Karpas-422 (cell line): ENCODE measurements at regions not wholly inside any gene's neighbourhood (a gene's known extent, or its start where the extent isn't known, plus 50 kb on each side); places are given as distances from the start of the nearest gene placed in this dataset.

Experiments
- DNase-seq: peaks from one replicate; pipeline ENCODE4 v3.0.0-alpha.2; 2015
- H2AFZ ChIP-seq: fragments of 200-600 bp; sonication (generic); 2 replicates; pipeline ENCODE4 v1.6.1; 2014; ENCODE audit warnings: antibody characterized with exemption, low read length, mixed read lengths
- H3K27ac ChIP-seq: fragments of 200-600 bp; sonication (generic); 2 replicates; pipeline ENCODE4 v1.5.1; 2014; ENCODE audit warnings: mild to moderate bottlenecking, low read length, moderate library complexity
- H3K27me3 ChIP-seq: fragments of 200-600 bp; sonication (generic); 2 replicates; pipeline ENCODE4 v1.6.1; 2014; ENCODE audit warnings: low read length, mixed read lengths
- H3K36me3 ChIP-seq: fragments of 200-600 bp; sonication (generic); 2 replicates; pipeline ENCODE4 v1.6.1; 2014; ENCODE audit warnings: low read length, mixed read lengths; ENCODE audit not compliant: insufficient read depth
- H3K4me1 ChIP-seq: fragments of 200-600 bp; sonication (generic); 2 replicates; pipeline ENCODE4 v1.6.1; 2014; ENCODE audit warnings: mild to moderate bottlenecking, low read length, mixed read lengths
- H3K4me2 ChIP-seq: fragments of 200-600 bp; sonication (generic); 2 replicates; pipeline ENCODE4 v1.6.1; 2014; ENCODE audit warnings: low read length, low read depth, mild to moderate bottlenecking; ENCODE audit not compliant: poor library complexity, severe bottlenecking
- H3K4me3 ChIP-seq: fragments of 200-600 bp; sonication (generic); 2 replicates; pipeline ENCODE4 v1.5.1; 2014; ENCODE audit warnings: mild to moderate bottlenecking, antibody characterized with exemption, low read length, mixed read lengths
- H3K79me2 ChIP-seq: fragments of 200-600 bp; sonication (generic); 2 replicates; pipeline ENCODE4 v1.6.1; 2014; ENCODE audit warnings: mild to moderate bottlenecking, low read length, mixed read lengths
- H3K9ac ChIP-seq: fragments of 200-600 bp; sonication (generic); 2 replicates; pipeline ENCODE4 v1.6.0; 2014; ENCODE audit warnings: low read length
- H3K9me2 ChIP-seq: fragments of 200-600 bp; sonication (generic), shearing (Covaris generic); replicated peaks from 2 replicates; pipeline ENCODE4 v1.6.0; 2014; ENCODE audit warnings: mild to moderate bottlenecking, low read length, moderate library complexity; ENCODE audit not compliant: insufficient read depth
- H3K9me3 ChIP-seq: fragments of 300-700, 200-600 bp; sonication (generic); 2 replicates; pipeline ENCODE4 v1.6.1; 2014; ENCODE audit warnings: low read length, mixed read lengths
- H4K20me1 ChIP-seq: fragments of 200-600 bp; sonication (generic); 2 replicates; pipeline ENCODE4 v1.6.1; 2014; ENCODE audit warnings: mild to moderate bottlenecking, antibody characterized with exemption, low read length, low read depth; ENCODE audit not compliant: insufficient read depth

DNA sequence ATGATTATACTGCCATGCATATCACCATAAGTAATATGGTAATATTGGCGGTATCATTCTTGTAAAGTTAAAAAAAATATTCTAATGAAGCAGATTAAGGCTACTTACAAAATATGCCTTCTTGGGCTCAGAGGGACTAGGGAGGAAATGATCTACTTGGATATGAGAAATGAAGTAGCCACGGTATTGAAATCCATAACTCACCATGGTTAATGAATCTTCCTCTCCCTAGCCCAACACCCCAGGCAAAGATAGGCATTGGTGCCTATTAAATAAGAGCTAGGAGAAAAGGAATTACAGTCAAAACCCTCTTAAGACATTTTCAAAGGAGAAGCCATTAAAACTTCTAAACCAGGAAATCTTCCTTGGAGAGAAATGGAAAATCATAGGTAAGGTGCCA, 280.5 kb downstream of the TFAP2B start:
- Histone ChIP-seq H3K27me3 (no peaks in the 10 kb centered on the region), H3K4me3 (no peak overlapping the region), H3K9ac (no peak overlapping the region), H3K4me2 (no peak overlapping the region), H2AFZ (no peak overlapping the region), H3K79me2 (no peaks in the 10 kb centered on the region), H3K4me1 (no peaks in the 10 kb centered on the region), H3K36me3 (no peaks in the 10 kb centered on the region), H3K9me3 (peaks cover 13% of the 10 kb centered on the region; the same call in 1 of the 2 replicates), H4K20me1 (no peaks in the 10 kb centered on the region), H3K9me2 (no peaks in the 10 kb centered on the region), H3K27ac (no peak overlapping the region)
- DNase-seq: no peak

DNA sequence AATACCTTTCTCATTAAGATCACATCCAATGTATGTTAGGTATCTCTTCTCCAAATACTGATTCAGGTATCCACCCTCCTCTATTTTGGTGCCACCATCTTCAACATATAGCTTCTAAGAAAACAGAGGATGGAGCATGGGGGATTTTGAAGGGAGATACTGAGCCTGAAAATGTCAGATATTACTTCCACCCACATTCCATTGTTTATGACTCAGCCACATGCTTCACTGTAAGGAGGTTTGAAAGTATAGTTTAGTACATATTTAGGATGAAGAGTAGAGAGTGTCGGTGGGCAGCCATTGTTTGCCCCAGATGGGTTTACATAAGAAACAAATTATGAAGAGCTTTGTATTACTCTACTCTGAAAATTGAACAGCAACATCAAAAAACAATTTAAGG, 286.7 kb downstream of the TFAP2B start:
- peaks cover 9% of the 10 kb centered on the region for H3K9me3 ChIP-seq
- no peaks in the 10 kb centered on the region for H3K79me2 ChIP-seq
- H2AFZ ChIP-seq: no peak overlapping the region
- no peak overlapping the region for H3K9ac ChIP-seq
- no peaks in the 10 kb centered on the region for H3K4me1 ChIP-seq
- no peak for DNase-seq
- H4K20me1 ChIP-seq: no peaks in the 10 kb centered on the region
- no peak overlapping the region for H3K4me3 ChIP-seq
- no peak overlapping the region for H3K4me2 ChIP-seq
- no peaks in the 10 kb centered on the region for H3K27me3 ChIP-seq
- no peaks in the 10 kb centered on the region; the same call in 1 of the 2 replicates for H3K36me3 ChIP-seq
- H3K27ac ChIP-seq: no peak overlapping the region
- H3K9me2 ChIP-seq: no peaks in the 10 kb centered on the region

DNA sequence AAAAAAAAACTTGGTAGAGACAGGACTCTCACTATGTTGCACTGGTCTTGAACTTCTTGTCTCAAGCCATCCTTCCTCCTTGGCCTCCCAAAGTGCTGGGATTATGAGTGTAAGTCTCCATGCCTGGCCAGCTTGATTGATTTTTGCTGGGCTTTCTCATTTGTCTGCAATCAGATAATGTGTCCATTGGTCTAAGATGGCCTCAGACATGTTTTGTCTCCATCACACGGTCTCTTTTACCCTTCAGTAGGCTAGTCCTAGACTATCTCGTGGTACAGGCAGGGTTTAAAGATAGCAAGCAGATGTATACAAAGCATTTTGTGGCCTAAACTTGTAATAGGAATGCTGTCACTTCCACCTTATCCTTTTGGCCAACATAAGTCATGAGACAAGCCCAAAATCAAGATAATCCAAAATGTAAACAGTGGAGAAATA, 289.1 kb downstream of the TFAP2B start:
- H3K9me2 ChIP-seq: no peaks in the 10 kb centered on the region

DNA sequence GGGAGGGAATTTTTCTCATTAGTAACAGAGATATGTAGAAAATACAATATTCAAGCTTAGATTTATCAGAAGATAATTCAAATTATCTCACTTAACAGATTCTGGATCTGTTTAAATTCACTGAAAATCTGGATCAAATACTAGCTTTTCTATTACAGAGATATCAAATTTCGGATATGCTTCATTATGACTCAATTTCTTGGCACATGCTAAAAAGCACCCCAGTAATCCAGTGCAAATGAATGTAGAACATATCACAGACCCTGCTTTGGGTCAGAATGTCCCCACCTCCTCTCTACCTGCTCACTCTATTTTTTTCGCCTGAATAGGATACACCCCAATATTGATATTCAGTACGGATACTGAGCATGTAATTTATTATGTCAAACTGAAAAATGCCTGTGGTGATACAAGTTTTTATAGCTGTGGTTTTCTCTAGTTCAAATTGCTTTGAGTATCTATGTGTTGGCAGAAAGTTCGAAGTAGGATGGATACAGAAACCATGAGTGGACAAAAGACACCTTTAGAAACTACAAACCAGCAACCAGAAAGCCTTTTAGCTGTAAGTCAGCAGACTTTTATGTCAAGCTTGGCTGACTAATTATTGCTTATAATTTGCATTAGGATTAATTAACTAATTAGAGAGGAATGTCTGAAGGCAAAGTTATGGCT, 290.0 kb downstream of the TFAP2B start:
- peaks cover 3% of the 10 kb centered on the region for H3K9me3 ChIP-seq
- H3K4me2 ChIP-seq: no peak overlapping the region
- no peak for DNase-seq
- no peak overlapping the region for H3K4me3 ChIP-seq
- no peaks in the 10 kb centered on the region for H3K79me2 ChIP-seq
- no peaks in the 10 kb centered on the region for H3K4me1 ChIP-seq
- H3K9me2 ChIP-seq: no peaks in the 10 kb centered on the region
- H3K27me3 ChIP-seq: no peaks in the 10 kb centered on the region
- no peaks in the 10 kb centered on the region; the same call in 1 of the 2 replicates for H3K36me3 ChIP-seq
- no peak overlapping the region for H2AFZ ChIP-seq
- no peak overlapping the region for H3K27ac ChIP-seq
- H4K20me1 ChIP-seq: no peaks in the 10 kb centered on the region
- no peak overlapping the region for H3K9ac ChIP-seq

More for the DNA sequence above, 289.1 kb downstream of the TFAP2B start:
- Histone ChIP-seq H3K79me2 (no peaks in the 10 kb centered on the region), H3K4me3 (no peak overlapping the region), H4K20me1 (no peaks in the 10 kb centered on the region), H3K9ac (no peak overlapping the region), H2AFZ (no peak overlapping the region), H3K36me3 (no peaks in the 10 kb centered on the region; the same call in 1 of the 2 replicates), H3K9me3 (peaks cover 3% of the 10 kb centered on the region), H3K27ac (no peak overlapping the region), H3K4me1 (no peaks in the 10 kb centered on the region), H3K4me2 (no peak overlapping the region), H3K27me3 (no peaks in the 10 kb centered on the region)
- DNase-seq: no peak

DNA sequence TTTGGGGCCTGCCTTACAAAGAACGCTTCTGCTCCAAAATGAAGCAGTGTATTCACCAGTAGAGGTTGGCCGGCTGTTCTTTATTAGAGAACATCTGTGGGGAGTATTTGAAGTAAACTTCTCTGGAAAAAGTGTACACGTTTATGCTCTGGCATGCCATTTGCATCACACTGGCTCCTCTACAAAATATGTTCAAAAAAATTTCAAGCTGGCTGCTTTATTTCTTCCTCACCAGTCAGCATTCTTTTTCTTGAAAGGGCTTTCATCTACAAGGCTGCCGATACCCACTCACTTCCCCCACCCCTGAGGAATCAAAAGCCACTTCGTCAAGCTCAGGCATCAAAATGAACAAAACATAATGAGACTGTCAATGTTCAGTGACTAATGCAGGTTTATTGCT, 294.1 kb downstream of the TFAP2B start:
- Histone ChIP-seq H3K9me2 (no peaks in the 10 kb centered on the region), H3K36me3 (no peaks in the 10 kb centered on the region), H3K27me3 (no peaks in the 10 kb centered on the region), H3K9ac (no peak overlapping the region), H3K4me2 (no peak overlapping the region), H2AFZ (no peak overlapping the region), H4K20me1 (no peaks in the 10 kb centered on the region), H3K79me2 (no peaks in the 10 kb centered on the region), H3K27ac (no peak overlapping the region), H3K4me1 (no peaks in the 10 kb centered on the region), H3K4me3 (no peak overlapping the region), H3K9me3 (no peaks in the 10 kb centered on the region; the same call in 1 of the 2 replicates)
- DNase-seq: no peak

DNA sequence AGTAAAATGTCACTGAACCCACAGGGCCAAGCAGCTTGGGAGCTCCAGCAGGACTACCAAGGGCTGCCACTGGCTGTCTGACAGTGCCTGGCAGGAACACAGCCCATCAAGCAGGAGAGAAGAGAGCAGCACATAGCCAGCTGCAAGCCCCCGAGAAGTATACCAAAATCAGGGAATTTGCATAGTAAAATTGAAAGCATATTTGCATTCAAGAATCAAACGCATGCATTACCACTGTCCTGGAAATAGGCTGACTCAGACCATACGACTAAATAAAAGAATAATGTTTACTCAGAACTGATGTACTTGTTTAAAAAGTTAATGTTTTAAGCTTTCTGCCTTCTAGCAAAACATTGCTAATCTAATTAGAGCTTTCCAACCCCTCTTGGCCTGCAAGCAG, 298.1 kb downstream of the TFAP2B start:
- Histone ChIP-seq H3K9me3 (no peaks in the 10 kb centered on the region), H3K27ac (no peak overlapping the region), H3K79me2 (no peaks in the 10 kb centered on the region)

DNA sequence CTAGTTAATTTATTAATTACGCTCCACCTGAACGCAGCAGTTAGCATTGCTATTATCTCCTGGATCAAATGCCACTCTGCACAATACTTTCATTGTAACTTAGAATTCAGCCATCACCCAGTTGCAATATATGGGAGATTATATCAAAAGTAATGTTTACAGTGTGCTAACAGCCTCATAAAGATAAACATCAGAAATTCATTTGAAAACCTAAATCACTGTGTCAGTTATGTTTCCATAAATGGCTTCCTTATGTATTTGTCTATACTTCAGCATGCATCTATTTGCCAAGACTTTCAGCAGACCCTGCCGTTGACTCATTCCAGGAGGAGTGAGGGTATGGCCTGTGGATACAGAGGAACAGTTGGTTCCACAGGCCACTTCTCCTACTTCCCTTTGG, 300.1 kb downstream of the TFAP2B start:
- Histone ChIP-seq H3K4me2 (no peak overlapping the region), H3K9me2 (no peaks in the 10 kb centered on the region), H3K79me2 (no peaks in the 10 kb centered on the region), H4K20me1 (no peaks in the 10 kb centered on the region), H3K27ac (no peak overlapping the region), H2AFZ (no peak overlapping the region), H3K4me3 (no peak overlapping the region), H3K27me3 (no peaks in the 10 kb centered on the region), H3K4me1 (no peaks in the 10 kb centered on the region), H3K9ac (no peak overlapping the region), H3K36me3 (no peaks in the 10 kb centered on the region), H3K9me3 (no peaks in the 10 kb centered on the region)
- DNase-seq: no peak

More for the DNA sequence above, 298.1 kb downstream of the TFAP2B start:
- Histone ChIP-seq H4K20me1 (no peaks in the 10 kb centered on the region), H3K9me2 (no peaks in the 10 kb centered on the region), H3K4me3 (no peak overlapping the region), H3K4me2 (no peak overlapping the region), H3K27me3 (no peaks in the 10 kb centered on the region), H3K4me1 (no peaks in the 10 kb centered on the region), H3K36me3 (no peaks in the 10 kb centered on the region), H3K9ac (no peak overlapping the region), H2AFZ (no peak overlapping the region)
- DNase-seq: no peak

DNA sequence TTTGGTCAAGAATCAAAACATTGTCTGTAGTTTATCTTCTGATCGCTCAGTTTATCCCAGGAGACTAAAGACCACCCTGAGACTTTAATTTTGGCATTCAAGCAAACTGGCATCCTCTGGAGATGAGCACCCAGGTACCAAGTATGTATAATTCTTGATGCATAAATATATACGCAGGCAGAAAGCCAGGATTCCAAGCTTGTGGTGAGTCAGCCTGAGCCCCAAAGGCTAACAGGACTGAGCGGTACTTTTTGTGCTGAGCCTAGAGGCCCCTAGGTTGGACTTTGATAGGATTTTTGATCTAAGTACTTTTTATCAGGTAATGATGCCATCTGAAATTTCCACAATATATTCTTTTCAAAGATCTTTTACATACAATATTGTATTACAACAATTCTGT, 301.3 kb downstream of the TFAP2B start:
- no peaks in the 10 kb centered on the region for H3K9me2 ChIP-seq
- H3K9me3 ChIP-seq: no peaks in the 10 kb centered on the region
- H4K20me1 ChIP-seq: no peaks in the 10 kb centered on the region
- H3K27me3 ChIP-seq: no peaks in the 10 kb centered on the region
- H3K9ac ChIP-seq: no peak overlapping the region
- H3K4me3 ChIP-seq: no peak overlapping the region
- H3K27ac ChIP-seq: no peak overlapping the region
- H3K36me3 ChIP-seq: no peaks in the 10 kb centered on the region
- H3K4me1 ChIP-seq: no peaks in the 10 kb centered on the region
- H3K79me2 ChIP-seq: no peaks in the 10 kb centered on the region
- no peak overlapping the region for H3K4me2 ChIP-seq
- no peak for DNase-seq
- H2AFZ ChIP-seq: no peak overlapping the region
